Astrocyte of the spinal cord (primary cell): ENCODE measurements at regions not wholly inside any gene's neighbourhood (a gene's known extent, or its start where the extent isn't known, plus 50 kb on each side); places are given as distances from the start of the nearest gene placed in this dataset.

ENCODE experiments used
- DNase-seq: peaks from one replicate; pipeline ENCODE4 v3.0.0; 2011; ENCODE audit warnings: low read depth, low spot score
- H3K4me3 ChIP-seq: 2 replicates; pipeline ENCODE4 v1.5.1; 2011; ENCODE audit warnings: low read depth, mild to moderate bottlenecking, low read length, moderate library complexity
- CTCF ChIP-seq: IDR thresholded peaks from 2 replicates; pipeline ENCODE4 v1.5.1; 2012; ENCODE audit warnings: low read depth, mild to moderate bottlenecking, low read length, inconsistent platforms
- in situ Hi-C: cut with HindIII; loops from 2 replicates; pipeline ENCODE4 v1.10.0; 2017; ENCODE audit warnings: low sequenced_read_pairs

GRCh38 chr14:82897469-82898308, 1364.0 kb upstream of the SEL1L start:
- in situ Hi-C loops: no loop called here
- H3K4me3 ChIP-seq: no peak overlapping the region
- TF ChIP-seq CTCF: no peak
- DNase-seq: no peak

- no peak for DNase-seq
- no peak for TF ChIP-seq CTCF
- in situ Hi-C loops: no loop called here
- H3K4me3 ChIP-seq: no peak overlapping the region
Observed at GRCh38 chr14:82905762-82906161, 1372.1 kb upstream of the SEL1L start.

GRCh38 chr14:82911930-82912329, 1378.3 kb upstream of the SEL1L start:
- no peak for TF ChIP-seq CTCF
- no peak overlapping the region for H3K4me3 ChIP-seq
- in situ Hi-C loops: no loop called here
- no peak for DNase-seq

GRCh38 chr14:82913396-82913795, 1379.7 kb upstream of the SEL1L start:
- DNase-seq: no peak
- in situ Hi-C loops: no loop called here
- TF ChIP-seq CTCF: no peak
- no peak overlapping the region for H3K4me3 ChIP-seq

GRCh38 chr14:82915381-82915780, 1381.7 kb upstream of the SEL1L start:
- TF ChIP-seq CTCF: no peak
- DNase-seq: no peak
- in situ Hi-C loops: no loop called here
- no peak overlapping the region for H3K4me3 ChIP-seq

GRCh38 chr14:82935691-82936090, 1402.0 kb upstream of the SEL1L start:
- DNase-seq: no peak
- in situ Hi-C loops: no loop called here
- TF ChIP-seq CTCF: no peak
- no peak overlapping the region for H3K4me3 ChIP-seq
